LHCN-M2 (cell line): ENCODE measurements at regions not wholly inside any gene's neighbourhood (a gene's known extent, or its start where the extent isn't known, plus 50 kb on each side); places are given as distances from the start of the nearest gene placed in this dataset.

Source experiments
- DNase-seq: peaks from one replicate; pipeline ENCODE4 v3.0.0-alpha.2; 2012; ENCODE audit warnings: low read depth

GRCh38 chr4:41359836-41360213 lies 103.1 kb downstream of the UCHL1 start:
- DNase-seq: no peak

GRCh38 chr4:41360214-41360920 lies 103.6 kb downstream of the UCHL1 start:
- peak; percentile 59 for DNase-seq

- peak; percentile 35 for DNase-seq
Observed at GRCh38 chr4:41360921-41361793, 104.4 kb downstream of the UCHL1 start.

GRCh38 chr4:41361794-41362526 lies 105.2 kb downstream of the UCHL1 start:
- DNase-seq: no peak

- DNase-seq: no peak
Observed at GRCh38 chr4:41362621-41363383, 106.1 kb downstream of the UCHL1 start.

GRCh38 chr4:41363384-41363981 lies 106.8 kb downstream of the UCHL1 start:
- DNase-seq: no peak

- DNase-seq: no peak
Observed at GRCh38 chr4:41364876-41365275, 108.1 kb downstream of the UCHL1 start.

- DNase-seq: no peak
Observed at GRCh38 chr4:41365681-41366080, 109.0 kb downstream of the UCHL1 start.

- DNase-seq: no peak
Observed at GRCh38 chr4:41366911-41367517, 110.3 kb downstream of the UCHL1 start.

- DNase-seq: no peak
Observed at GRCh38 chr4:41369680-41370079, 113.0 kb downstream of the UCHL1 start.

GRCh38 chr4:41373221-41373620 lies 116.5 kb downstream of the UCHL1 start:
- DNase-seq: no peak

- no peak for DNase-seq
Observed at GRCh38 chr4:41374490-41374889, 117.8 kb downstream of the UCHL1 start.

GRCh38 chr4:41375561-41375960 lies 118.8 kb downstream of the UCHL1 start:
- DNase-seq: no peak

- DNase-seq: no peak
Observed at GRCh38 chr4:41377196-41377595, 120.5 kb downstream of the UCHL1 start.

GRCh38 chr4:41379230-41379629 lies 122.5 kb downstream of the UCHL1 start:
- no peak for DNase-seq

GRCh38 chr4:41380511-41381157 lies 123.9 kb downstream of the UCHL1 start:
- no peak for DNase-seq

GRCh38 chr4:41381384-41381783 lies 124.7 kb downstream of the UCHL1 start:
- no peak for DNase-seq

- no peak for DNase-seq
Observed at GRCh38 chr4:41384992-41385391, 128.3 kb downstream of the UCHL1 start.

GRCh38 chr4:41385481-41385880 lies 128.8 kb downstream of the UCHL1 start:
- no peak for DNase-seq

GRCh38 chr4:41388080-41388479 lies 131.4 kb downstream of the UCHL1 start:
- DNase-seq: no peak
